Endothelial cell (in vitro differentiated cells): ENCODE measurements at regions not wholly inside any gene's neighbourhood (a gene's known extent, or its start where the extent isn't known, plus 50 kb on each side); places are given as distances from the start of the nearest gene placed in this dataset.

ENCODE experiments used
- DNase-seq: peaks from one replicate; pipeline ENCODE4 v3.0.0; 2021; ENCODE audit warnings: low spot score
- H3K27ac Mint-ChIP-seq: one replicate; pipeline ENCODE4 v1.8.0; 2021; ENCODE audit warnings: mixed read lengths, inconsistent platforms; ENCODE audit not compliant: unreplicated experiment
- H3K27me3 Mint-ChIP-seq: one replicate; pipeline ENCODE4 v1.8.0; 2021; ENCODE audit warnings: mild to moderate bottlenecking, moderate library complexity, mixed read lengths, inconsistent platforms; ENCODE audit not compliant: unreplicated experiment
- H3K36me3 Mint-ChIP-seq: one replicate; pipeline ENCODE4 v1.8.0; 2021; ENCODE audit warnings: mild to moderate bottlenecking, low read depth, mixed read lengths, inconsistent platforms; ENCODE audit not compliant: unreplicated experiment
- H3K4me1 Mint-ChIP-seq: one replicate; pipeline ENCODE4 v1.8.0; 2021; ENCODE audit warnings: mild to moderate bottlenecking, mixed read lengths, inconsistent platforms; ENCODE audit not compliant: unreplicated experiment
- H3K4me3 Mint-ChIP-seq: one replicate; pipeline ENCODE4 v1.8.0; 2021; ENCODE audit warnings: mild to moderate bottlenecking, mixed read lengths, inconsistent platforms; ENCODE audit not compliant: unreplicated experiment
- H3K9me3 Mint-ChIP-seq: one replicate; pipeline ENCODE4 v1.8.0; 2021; ENCODE audit warnings: mixed read lengths, inconsistent platforms; ENCODE audit not compliant: unreplicated experiment
- CTCF ChIP-seq: fragments of 200-600 bp; sonication (generic); IDR thresholded peaks from one replicate; pipeline ENCODE4 v1.5.0; 2021; ENCODE audit warnings: antibody characterized with exemption; ENCODE audit not compliant: unreplicated experiment

DNA sequence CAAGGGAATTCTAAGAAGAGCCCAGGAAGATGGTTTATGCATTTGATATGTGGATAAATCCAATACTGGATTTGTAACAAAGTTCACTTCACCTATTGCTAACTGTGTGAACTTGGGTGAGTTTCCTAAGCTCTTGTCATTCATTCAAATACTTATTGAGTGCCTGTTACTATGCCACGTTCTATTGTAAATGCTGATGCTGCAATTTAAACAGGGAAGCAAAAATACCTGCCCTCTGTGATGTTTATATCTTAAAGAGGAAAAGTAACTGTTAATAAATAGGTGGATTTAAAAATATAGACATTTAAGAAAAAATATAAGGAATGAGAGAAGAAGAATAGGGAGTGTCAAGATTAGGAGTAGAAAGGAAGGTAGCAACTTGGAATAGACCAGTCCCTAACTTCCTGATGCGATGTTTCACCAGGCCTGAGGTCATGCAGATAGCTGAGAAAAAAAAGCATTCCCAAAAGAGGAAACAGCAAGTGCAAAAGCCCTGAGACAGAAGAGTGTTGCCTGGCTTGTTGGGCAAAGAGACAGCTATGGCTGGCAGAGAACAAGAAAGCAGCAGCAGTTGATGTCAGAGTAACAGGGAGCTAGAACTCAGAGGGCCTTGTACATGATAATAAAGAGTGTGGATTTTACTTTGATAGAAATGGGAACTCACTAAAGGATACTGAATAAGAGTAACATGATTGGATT is 54.3 kb upstream of the TCF21 start:
- no peaks in the 10 kb centered on the region for H3K36me3 Mint-ChIP-seq
- peaks cover 4% of the 10 kb centered on the region for H3K27me3 Mint-ChIP-seq
- H3K4me1 Mint-ChIP-seq: no peaks in the 10 kb centered on the region
- H3K27ac Mint-ChIP-seq: no peak overlapping the region
- no peak for DNase-seq
- H3K9me3 Mint-ChIP-seq: no peaks in the 10 kb centered on the region
- no peak overlapping the region for H3K4me3 Mint-ChIP-seq
- no peak for TF ChIP-seq CTCF

GRCh38 chr6:133835901-133836300 is 53.0 kb upstream of the TCF21 start:
- Mint-ChIP-seq H3K27ac (no peak overlapping the region), H3K4me3 (no peak overlapping the region), H3K9me3 (no peaks in the 10 kb centered on the region), H3K27me3 (peaks cover 4% of the 10 kb centered on the region), H3K36me3 (no peaks in the 10 kb centered on the region), H3K4me1 (no peaks in the 10 kb centered on the region)
- no peak for DNase-seq
- no peak for TF ChIP-seq CTCF

DNA sequence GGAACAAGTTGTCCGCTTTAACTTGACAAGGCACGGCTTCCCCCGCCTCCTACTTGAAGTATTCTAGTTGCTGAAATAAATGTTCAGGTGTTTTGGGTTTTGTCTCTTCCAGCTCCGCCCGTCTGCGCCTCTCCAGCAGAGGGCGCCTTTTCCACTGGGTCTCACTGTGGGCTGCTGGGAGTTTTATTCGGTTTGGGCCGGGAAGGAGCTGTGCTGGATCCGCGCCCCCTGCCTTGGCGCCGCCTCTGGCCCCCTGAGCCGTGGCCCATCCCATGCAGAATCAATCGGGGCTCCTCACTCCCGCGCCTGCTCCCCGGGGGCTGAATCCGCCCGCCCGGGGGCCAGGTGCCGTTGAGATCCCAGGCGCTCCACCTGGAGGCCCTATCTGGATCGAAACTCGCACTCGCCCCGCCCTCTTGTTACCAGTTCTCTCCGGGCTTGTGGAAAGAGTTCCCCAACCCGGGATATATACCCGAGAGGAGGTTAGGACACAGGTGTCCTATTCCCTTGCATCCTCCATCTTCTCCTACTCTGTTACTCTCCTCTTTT is 51.0 kb upstream of the TCF21 start:
- H3K27ac Mint-ChIP-seq: no peak overlapping the region
- peak; percentile 83 for DNase-seq
- peaks cover 4% of the 10 kb centered on the region for H3K27me3 Mint-ChIP-seq
- H3K4me1 Mint-ChIP-seq: no peaks in the 10 kb centered on the region
- H3K4me3 Mint-ChIP-seq: peak overlapping the region; percentile 82
- peak; percentile 97 for TF ChIP-seq CTCF
- no peaks in the 10 kb centered on the region for H3K36me3 Mint-ChIP-seq
- H3K9me3 Mint-ChIP-seq: no peaks in the 10 kb centered on the region
